ENCODE measurements at regions not wholly inside any gene's neighbourhood (a gene's known extent, or its start where the extent isn't known, plus 50 kb on each side); places are given as distances from the start of the nearest gene placed in this dataset.

GRCh38 chr13:29713839-29714238, 118.4 kb upstream of the SLC7A1 start:
- DNase-seq: no peak

- no peak for DNase-seq
These were observed 116.3 kb upstream of the SLC7A1 start for GRCh38 chr13:29711776-29712175.

- no peak for DNase-seq
These were observed 115.0 kb upstream of the SLC7A1 start for GRCh38 chr13:29710511-29710910.

- no peak for DNase-seq
These were observed 114.0 kb upstream of the SLC7A1 start for GRCh38 chr13:29709407-29710069.

- peak; percentile 57 for DNase-seq
These were observed 112.5 kb upstream of the SLC7A1 start for GRCh38 chr13:29707876-29708543.

GRCh38 chr13:29706923-29707322, 111.4 kb upstream of the SLC7A1 start:
- DNase-seq: no peak

GRCh38 chr13:29704648-29705047, 109.2 kb upstream of the SLC7A1 start:
- no peak for DNase-seq

- DNase-seq: no peak
These were observed 107.9 kb upstream of the SLC7A1 start for GRCh38 chr13:29703421-29703820.

- no peak for DNase-seq
These were observed 107.4 kb upstream of the SLC7A1 start for GRCh38 chr13:29702912-29703351.

GRCh38 chr13:29698106-29698505, 102.6 kb upstream of the SLC7A1 start:
- no peak for DNase-seq

- no peak for DNase-seq
These were observed 101.1 kb upstream of the SLC7A1 start for GRCh38 chr13:29696606-29697005.

GRCh38 chr13:29693275-29693945, 97.9 kb upstream of the SLC7A1 start:
- DNase-seq: no peak

GRCh38 chr13:29689548-29689947, 94.1 kb upstream of the SLC7A1 start:
- no peak for DNase-seq

- no peak for DNase-seq
These were observed 92.7 kb upstream of the SLC7A1 start for GRCh38 chr13:29688193-29688592.

GRCh38 chr13:29684441-29684840, 89.0 kb upstream of the SLC7A1 start:
- DNase-seq: no peak

GRCh38 chr13:29683041-29683440, 87.6 kb upstream of the SLC7A1 start:
- no peak for DNase-seq

- no peak for DNase-seq
These were observed 86.4 kb upstream of the SLC7A1 start for GRCh38 chr13:29681864-29682263.

- no peak for DNase-seq
These were observed 84.0 kb upstream of the SLC7A1 start for GRCh38 chr13:29679396-29680053.

- no peak for DNase-seq
These were observed 82.1 kb upstream of the SLC7A1 start for GRCh38 chr13:29677627-29678026.

- no peak for DNase-seq
These were observed 81.5 kb upstream of the SLC7A1 start for GRCh38 chr13:29676941-29677452.

- no peak for DNase-seq
These were observed 81.0 kb upstream of the SLC7A1 start for GRCh38 chr13:29676535-29676934.

- DNase-seq: no peak
These were observed 79.0 kb upstream of the SLC7A1 start for GRCh38 chr13:29674532-29674931.

GRCh38 chr13:29664591-29664990, 69.1 kb upstream of the SLC7A1 start:
- DNase-seq: no peak
